GOT3 (cell line): ENCODE measurements at regions not wholly inside any gene's neighbourhood (a gene's known extent, or its start where the extent isn't known, plus 50 kb on each side); places are given as distances from the start of the nearest gene placed in this dataset.
"Not testable (repeated sequence)": the region's sequence is repeated elsewhere in the genome, so short reads cannot be mapped to it uniquely, and the experiment has no call there.

Experiments used
- DNase-seq: peaks from one replicate; lab custom pipeline; 2025; ENCODE audit warnings: mixed read lengths; lab: John Stamatoyannopoulos, UW

DNA sequence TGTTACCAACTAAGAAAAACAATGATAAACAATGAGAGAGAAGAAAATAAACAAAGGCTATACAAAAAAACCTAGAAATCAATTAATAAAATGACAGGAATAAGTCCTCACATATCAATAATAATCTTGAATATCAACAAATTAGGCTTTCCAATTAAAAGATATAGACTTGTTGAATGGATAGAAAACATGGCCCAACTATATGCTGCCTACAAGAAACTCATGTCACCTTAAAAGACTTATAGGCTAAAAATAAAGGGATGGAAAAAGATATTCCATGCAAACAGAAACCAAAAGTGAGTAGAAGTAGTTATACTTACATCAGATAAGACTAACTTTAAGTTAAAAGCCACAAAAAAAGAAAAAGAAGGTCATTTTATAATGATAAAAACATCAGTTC, 183.9 kb downstream of the MYRFL start:
- DNase-seq: no peak

GRCh38 chr12:70011353-70011752, 186.3 kb downstream of the MYRFL start:
- DNase-seq: no peak

- not testable (repeated sequence) for DNase-seq
Measured at GRCh38 chr12:70013016-70013415, 188.0 kb downstream of the MYRFL start.

DNA sequence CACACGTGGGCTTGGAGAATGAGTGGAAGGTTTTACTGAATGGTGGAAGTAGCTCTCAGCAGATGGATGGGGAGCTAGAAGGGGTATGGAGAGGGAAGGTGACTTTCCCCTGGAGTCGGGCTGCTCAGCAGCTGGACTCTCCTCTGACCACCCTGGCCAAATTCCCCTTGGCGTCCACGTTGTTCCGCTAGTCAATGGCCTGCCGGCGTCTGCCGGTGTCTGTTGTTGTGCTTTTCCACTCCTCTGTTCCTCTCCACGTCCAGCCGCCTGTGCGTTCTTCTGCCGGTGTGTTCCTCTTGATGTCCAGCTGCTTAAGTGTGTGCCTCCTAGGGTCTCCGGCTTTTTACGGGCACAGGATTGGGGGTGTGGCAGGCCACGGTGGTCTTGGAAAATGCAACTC, 203.5 kb downstream of the MYRFL start:
- no peak for DNase-seq

- no peak for DNase-seq
Measured at GRCh38 chr12:70028918-70029317, 203.9 kb downstream of the MYRFL start.

GRCh38 chr12:70031046-70031445, 206.0 kb downstream of the MYRFL start:
- no peak for DNase-seq

DNA sequence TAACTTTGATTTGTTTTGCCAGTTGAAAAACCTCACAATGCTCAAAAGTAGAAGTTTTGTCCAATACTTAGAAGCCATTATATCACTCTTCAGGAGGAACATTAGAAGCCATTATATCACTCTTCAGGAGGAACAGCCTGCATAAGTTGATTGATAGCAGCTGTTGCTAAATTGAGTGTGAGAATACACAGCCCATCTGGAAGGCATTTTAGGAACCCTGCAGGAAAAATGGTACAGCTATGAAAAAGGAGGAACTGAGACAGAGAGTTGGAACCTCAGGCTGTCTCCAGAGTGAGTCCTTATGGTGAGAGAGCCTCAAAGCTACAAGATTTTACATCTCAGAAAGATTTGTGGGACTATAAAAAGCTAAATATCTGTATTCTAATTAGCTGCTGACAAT, 207.0 kb downstream of the MYRFL start:
- no peak for DNase-seq

- no peak for DNase-seq
Measured at GRCh38 chr12:70033310-70033709, 208.3 kb downstream of the MYRFL start.

GRCh38 chr12:70040141-70040540, 203.1 kb upstream of the CNOT2 start:
- no peak for DNase-seq

- no peak for DNase-seq
Measured at GRCh38 chr12:70042675-70043074, 200.6 kb upstream of the CNOT2 start.

DNA sequence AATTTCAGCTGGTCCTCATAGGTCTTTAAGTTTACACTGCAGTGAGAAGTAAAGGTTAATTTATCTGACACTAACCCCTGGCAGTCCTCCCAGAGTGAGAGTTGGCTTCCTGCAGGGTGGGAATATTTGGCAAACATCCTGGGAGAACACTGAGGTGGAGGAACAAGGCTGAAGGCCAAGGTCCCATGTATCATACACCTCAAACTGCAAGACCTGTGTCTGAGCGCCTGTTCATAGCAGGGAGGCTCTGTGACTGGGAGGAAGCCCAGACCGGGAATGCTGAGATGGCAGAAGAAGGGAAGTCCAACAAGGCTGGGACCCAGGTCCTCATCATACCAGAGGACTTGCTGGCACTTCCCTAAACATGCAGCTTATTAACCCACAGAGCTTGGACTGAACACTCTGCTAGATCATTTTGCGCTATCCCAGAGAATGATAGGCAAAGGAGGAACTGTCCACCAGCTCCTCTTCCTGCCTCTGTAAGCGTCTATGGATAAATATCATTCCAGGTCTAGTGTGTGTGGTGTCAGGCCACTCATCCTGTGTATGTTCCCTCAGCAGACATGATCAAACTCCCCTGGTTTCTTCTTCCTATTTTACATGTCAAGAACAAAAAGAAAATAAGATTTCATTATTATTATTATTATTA, 199.6 kb upstream of the CNOT2 start:
- DNase-seq: no peak

DNA sequence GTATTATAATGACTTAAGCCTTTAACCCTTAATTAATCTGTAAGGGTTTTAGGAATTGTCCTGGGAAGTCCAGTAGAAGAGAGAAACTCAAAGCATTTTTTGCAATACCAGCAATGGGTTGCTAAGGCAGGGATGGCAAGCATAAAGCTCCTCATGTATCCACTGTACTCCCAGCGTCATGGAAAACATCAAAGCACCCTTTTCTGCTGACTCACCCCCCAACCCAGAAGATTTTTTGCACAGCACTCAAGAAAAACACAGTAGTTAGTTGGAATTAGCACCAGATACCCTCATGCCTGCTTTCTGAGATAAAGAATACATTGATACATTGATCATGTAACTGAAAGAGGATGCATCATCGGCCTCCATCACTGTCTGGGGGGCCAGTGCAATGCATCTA, 199.1 kb upstream of the CNOT2 start:
- DNase-seq: no peak

DNA sequence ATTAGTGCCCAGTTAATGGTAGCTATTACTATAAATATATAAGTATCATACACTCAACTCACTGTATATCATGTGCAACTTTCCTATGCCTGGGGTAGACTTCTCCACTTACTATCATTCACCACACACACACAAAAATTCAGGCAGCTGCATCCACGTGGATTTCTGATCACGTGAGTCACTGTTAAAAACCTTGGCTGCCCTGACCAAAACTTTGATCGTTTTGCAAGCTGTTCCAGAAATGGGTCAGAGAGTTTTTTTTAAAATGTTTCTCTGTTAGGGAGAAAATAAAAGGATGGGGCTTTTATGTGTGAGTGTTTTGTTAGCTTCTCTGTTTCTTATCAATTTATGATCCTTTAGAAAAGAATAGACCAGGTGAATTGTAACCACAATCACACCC, 198.2 kb upstream of the CNOT2 start:
- DNase-seq: no peak

DNA sequence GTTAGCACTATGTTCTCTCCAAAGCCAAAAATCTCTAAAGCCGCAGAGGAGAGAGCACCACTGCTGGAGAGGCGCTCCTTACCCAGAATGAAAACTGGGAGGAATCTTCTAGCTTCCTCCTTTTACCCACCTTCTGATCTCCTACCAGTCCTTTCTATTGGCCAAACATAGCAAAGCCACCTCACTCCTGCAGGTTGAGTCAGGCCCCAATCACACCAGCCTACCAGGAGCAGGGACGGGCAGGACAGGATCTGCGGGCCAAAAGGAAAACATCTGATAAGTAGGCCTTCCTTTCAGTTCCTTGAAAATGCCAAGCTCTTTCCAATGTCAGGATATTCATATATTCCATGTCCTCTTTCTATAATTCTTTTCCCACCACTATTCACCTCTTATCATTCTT, 197.7 kb upstream of the CNOT2 start:
- DNase-seq: no peak

DNA sequence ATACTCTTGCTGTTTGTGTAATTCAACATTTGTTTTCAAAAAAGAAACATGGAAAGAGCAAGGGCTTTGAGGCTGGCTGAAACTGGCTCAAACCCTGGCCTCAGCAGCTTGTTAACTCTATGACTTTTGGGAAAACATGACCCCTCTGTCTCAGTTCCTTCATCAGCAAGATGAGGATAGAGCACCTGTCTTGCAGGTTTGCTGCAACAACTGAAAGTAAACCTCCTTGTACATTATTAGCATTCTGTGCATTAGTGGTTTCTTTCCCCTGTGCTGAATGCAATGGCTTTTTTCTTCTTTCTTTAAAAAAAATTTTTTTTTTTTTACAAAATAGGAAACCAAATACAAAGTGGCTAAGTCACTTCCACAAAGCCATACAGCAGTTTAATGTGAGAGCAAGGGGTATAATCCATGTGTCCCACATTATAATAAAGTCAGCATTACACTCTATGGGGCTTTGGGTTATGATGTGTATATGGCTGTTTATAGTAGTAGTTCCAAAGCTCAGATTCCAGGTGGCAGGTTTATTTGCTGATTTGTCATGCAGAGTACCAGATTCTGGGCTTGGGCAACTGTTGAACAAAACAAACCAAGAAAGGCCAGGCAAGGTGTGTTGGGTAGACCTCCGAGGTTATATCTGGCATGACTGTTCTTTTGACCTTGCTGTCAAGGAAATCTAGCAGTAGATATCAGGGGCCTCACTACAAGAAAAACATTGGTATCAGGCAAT, 194.5 kb upstream of the CNOT2 start:
- DNase-seq: no peak

- DNase-seq: no peak
Measured at GRCh38 chr12:70049596-70050360, 193.5 kb upstream of the CNOT2 start.

DNA sequence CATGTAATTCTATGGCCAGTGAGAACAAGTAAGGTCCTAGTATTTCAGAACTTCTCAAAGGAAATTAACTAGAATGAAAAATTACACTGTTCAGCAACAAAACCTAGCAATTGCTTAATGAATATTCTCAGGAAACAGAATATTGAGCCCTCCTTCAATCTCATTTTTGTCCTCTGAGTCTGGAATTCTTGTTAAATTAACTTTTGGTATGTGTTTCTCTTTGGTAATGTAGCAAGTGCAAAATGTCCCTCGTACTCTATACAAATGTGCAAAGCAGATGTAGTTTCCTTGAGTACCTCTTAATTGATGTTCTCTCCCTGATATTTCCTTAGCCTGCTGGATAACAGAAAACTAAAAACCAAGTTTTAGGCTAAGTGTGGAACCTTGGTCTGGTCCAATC, 190.8 kb upstream of the CNOT2 start:
- DNase-seq: no peak

- DNase-seq: no peak
Measured at GRCh38 chr12:70052931-70053497, 190.2 kb upstream of the CNOT2 start.

DNA sequence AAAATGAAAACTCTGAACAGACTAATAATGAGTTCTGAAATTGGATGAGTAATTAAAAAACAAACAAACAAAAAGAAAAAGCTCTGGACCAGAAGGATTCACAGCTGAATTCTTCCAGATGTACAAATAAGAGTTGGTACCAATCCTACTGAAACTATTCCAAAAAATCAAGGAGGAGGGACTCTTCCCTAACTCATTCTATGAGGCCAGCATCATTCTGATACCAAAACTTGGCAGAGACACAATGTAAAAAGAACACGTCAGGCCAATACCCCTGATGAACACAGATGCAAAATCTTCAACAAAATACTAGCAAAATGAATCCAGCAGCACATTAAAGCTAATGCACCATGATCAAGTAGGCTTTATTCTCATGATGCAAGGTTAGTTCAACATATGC, 183.9 kb upstream of the CNOT2 start:
- no peak for DNase-seq

GRCh38 chr12:70060634-70061033, 182.6 kb upstream of the CNOT2 start:
- DNase-seq: no peak

GRCh38 chr12:70068743-70069142, 174.5 kb upstream of the CNOT2 start:
- DNase-seq: no peak

DNA sequence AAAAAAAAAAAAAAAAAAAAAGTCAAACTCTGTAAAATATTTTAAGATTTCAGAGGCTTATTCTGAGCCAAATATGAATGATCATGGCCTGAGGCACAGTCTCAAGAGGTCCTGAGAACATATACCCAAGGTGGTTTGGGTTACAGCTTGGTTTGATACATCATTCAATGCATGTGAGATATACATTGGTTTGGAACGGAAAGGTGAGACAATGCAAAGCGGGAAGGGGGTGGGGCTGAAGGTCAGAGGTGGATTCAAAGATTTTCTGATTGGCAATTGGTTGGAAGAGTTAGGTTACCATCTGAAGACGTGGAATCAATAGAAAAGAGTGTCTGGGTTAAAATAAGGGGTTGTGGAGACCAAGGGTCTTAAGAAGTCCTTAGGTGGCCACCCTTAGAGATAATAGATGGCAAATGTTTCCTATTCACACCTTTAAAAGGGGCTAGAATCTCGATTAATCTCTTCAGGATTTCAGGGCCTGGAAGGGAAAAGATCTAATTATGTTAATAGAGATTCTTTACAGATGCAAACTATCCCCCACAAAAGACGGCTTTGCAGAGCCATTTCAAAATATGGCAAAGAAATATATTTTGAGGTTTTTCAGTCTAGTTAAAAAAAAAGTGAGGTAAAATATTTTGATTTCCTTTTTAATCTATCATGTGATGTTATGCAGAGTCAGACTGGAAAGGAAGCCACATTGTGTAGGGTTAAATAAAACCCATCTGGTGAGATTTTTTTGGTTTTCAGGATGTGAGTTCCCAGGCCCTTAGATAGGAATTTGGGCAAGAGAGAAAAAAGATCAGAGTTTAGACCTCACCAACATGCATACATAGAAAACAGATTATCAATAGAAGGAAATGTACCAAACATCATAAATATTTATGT, 173.8 kb upstream of the CNOT2 start:
- no peak for DNase-seq
